M059J (cell line): ENCODE measurements at regions not wholly inside any gene's neighbourhood (a gene's known extent, or its start where the extent isn't known, plus 50 kb on each side); places are given as distances from the start of the nearest gene placed in this dataset.

Experiments used
- DNase-seq: peaks from one replicate; pipeline ENCODE4 v3.0.0-alpha.2; 2012; ENCODE audit warnings: low read depth

- DNase-seq: peak; percentile 31
Observed at GRCh38 chr12:14275886-14276285, 89.6 kb upstream of the ATF7IP start.

GRCh38 chr12:14278294-14278953 lies 87.1 kb upstream of the ATF7IP start:
- DNase-seq: no peak

- no peak for DNase-seq
Observed at GRCh38 chr12:14279845-14280244, 85.6 kb upstream of the ATF7IP start.

GRCh38 chr12:14280921-14281320 lies 84.6 kb upstream of the ATF7IP start:
- DNase-seq: no peak

- no peak for DNase-seq
Observed at GRCh38 chr12:14281539-14281938, 83.9 kb upstream of the ATF7IP start.

- DNase-seq: no peak
Observed at GRCh38 chr12:14283489-14284144, 81.9 kb upstream of the ATF7IP start.

- DNase-seq: no peak
Observed at GRCh38 chr12:14284184-14284722, 81.2 kb upstream of the ATF7IP start.

- DNase-seq: peak; percentile 26
Observed at GRCh38 chr12:14289601-14290000, 75.9 kb upstream of the ATF7IP start.

GRCh38 chr12:14290951-14291350 lies 74.5 kb upstream of the ATF7IP start:
- DNase-seq: no peak

GRCh38 chr12:14303661-14304155 lies 61.8 kb upstream of the ATF7IP start:
- no peak for DNase-seq

- DNase-seq: no peak
Observed at GRCh38 chr12:14307004-14307403, 58.5 kb upstream of the ATF7IP start.

GRCh38 chr12:14308516-14308915 lies 57.0 kb upstream of the ATF7IP start:
- DNase-seq: no peak

- no peak for DNase-seq
Observed at GRCh38 chr12:14310866-14311265, 54.6 kb upstream of the ATF7IP start.

GRCh38 chr12:14313379-14314138 lies 51.9 kb upstream of the ATF7IP start:
- DNase-seq: peak; percentile 18

- DNase-seq: no peak
Observed at GRCh38 chr12:14314801-14315200, 50.7 kb upstream of the ATF7IP start.

GRCh38 chr12:14315501-14315900 lies 50.0 kb upstream of the ATF7IP start:
- DNase-seq: no peak
